AG04450 (cell line): ENCODE measurements at regions not wholly inside any gene's neighbourhood (a gene's known extent, or its start where the extent isn't known, plus 50 kb on each side); places are given as distances from the start of the nearest gene placed in this dataset.

ENCODE experiments used
- CTCF ChIA-PET: fragments of 300-600, 350-600 bp; formaldehyde crosslinking; extraction: SDS; loops from one replicate; lab custom pipeline; 2022; ENCODE audit warnings: antibody characterized with exemption, inconsistent platforms; lab: Charles Lee
- POLR2A ChIA-PET: fragments of 350-600 bp; formaldehyde crosslinking; extraction: SDS; loops from one replicate; lab custom pipeline; 2021; ENCODE audit warnings: antibody characterized with exemption, inconsistent platforms; lab: Yijun Ruan, JAX
- DNase-seq: peaks from one replicate; pipeline ENCODE4 v3.0.0-alpha.2; 2011; ENCODE audit warnings: low read depth, low spot score
- H3K27ac ChIP-seq: one replicate; pipeline ENCODE4 v1.5.1; 2012; ENCODE audit warnings: low read depth, low read length, control low read depth
- H3K27me3 ChIP-seq: one replicate; pipeline ENCODE4 v1.6.0; 2012; ENCODE audit warnings: low read length; ENCODE audit not compliant: control insufficient read depth, insufficient read depth
- H3K4me3 ChIP-seq: 2 replicates; pipeline ENCODE4 v1.5.1; 2011; ENCODE audit warnings: mild to moderate bottlenecking, low read depth, low read length, control low read depth
- H3K9me3 ChIP-seq: 2 replicates; pipeline ENCODE4 v1.5.1; 2012; ENCODE audit warnings: low read length; ENCODE audit not compliant: control insufficient read depth, insufficient read depth
- CTCF ChIP-seq: IDR thresholded peaks from 2 replicates; pipeline ENCODE4 v1.5.1; 2011; ENCODE audit warnings: low read depth, low read length, control low read depth, inconsistent platforms

GRCh38 chr16:74053312-74053711, 243.3 kb upstream of the PSMD7 start:
- POLR2A ChIA-PET = no interaction called here
- no peak overlapping the region for H3K4me3 ChIP-seq
- no peak for TF ChIP-seq CTCF
- no peak overlapping the region for H3K27ac ChIP-seq
- no peaks in the 10 kb centered on the region for H3K27me3 ChIP-seq
- no peak for DNase-seq
- CTCF ChIA-PET = no interaction called here
- no peaks in the 10 kb centered on the region for H3K9me3 ChIP-seq

- TF ChIP-seq CTCF = no peak
- CTCF ChIA-PET = no interaction called here
- POLR2A ChIA-PET = no interaction called here
Observed at GRCh38 chr16:74052016-74052415, 244.6 kb upstream of the PSMD7 start.

GRCh38 chr16:74049027-74049426, 247.6 kb upstream of the PSMD7 start:
- Histone ChIP-seq H3K27me3 (no peaks in the 10 kb centered on the region), H3K4me3 (no peak overlapping the region), H3K27ac (no peak overlapping the region), H3K9me3 (no peaks in the 10 kb centered on the region)
- ChIA-PET POLR2A (no interaction called here), CTCF (interaction anchor here (1.1 to 2.8 kb wide), 3 partner anchors 14 to 176 kb away, joined by 3 to 8 read pairs (median 6); no protein-coding TSS in a partner anchor)
- TF ChIP-seq CTCF = no peak
- DNase-seq = no peak

More at GRCh38 chr16:74052016-74052415, 244.6 kb upstream of the PSMD7 start:
- Histone ChIP-seq H3K27me3 (no peaks in the 10 kb centered on the region), H3K9me3 (no peaks in the 10 kb centered on the region), H3K27ac (no peak overlapping the region), H3K4me3 (no peak overlapping the region)
- DNase-seq = no peak

GRCh38 chr16:74046524-74046923, 250.1 kb upstream of the PSMD7 start:
- Histone ChIP-seq H3K27ac (no peak overlapping the region), H3K4me3 (no peak overlapping the region), H3K9me3 (no peaks in the 10 kb centered on the region), H3K27me3 (no peaks in the 10 kb centered on the region)
- TF ChIP-seq CTCF = no peak
- CTCF ChIA-PET = interaction anchor here (1.2 kb wide), 1 partner anchor 12 kb away, joined by 4 read pairs; no protein-coding TSS in a partner anchor
- POLR2A ChIA-PET = no interaction called here
- DNase-seq = no peak

GRCh38 chr16:74045513-74045912, 251.1 kb upstream of the PSMD7 start:
- no peak for TF ChIP-seq CTCF
- POLR2A ChIA-PET = no interaction called here

More at GRCh38 chr16:74045513-74045912, 251.1 kb upstream of the PSMD7 start:
- CTCF ChIA-PET = interaction anchor here (1.2 kb wide), 1 partner anchor 11 kb away, joined by 4 read pairs; no protein-coding TSS in a partner anchor
- no peak overlapping the region for H3K4me3 ChIP-seq
- DNase-seq = no peak
- H3K9me3 ChIP-seq = no peaks in the 10 kb centered on the region
- no peaks in the 10 kb centered on the region for H3K27me3 ChIP-seq
- no peak overlapping the region for H3K27ac ChIP-seq
